Keratinocyte (primary cell): ENCODE measurements at regions not wholly inside any gene's neighbourhood (a gene's known extent, or its start where the extent isn't known, plus 50 kb on each side); places are given as distances from the start of the nearest gene placed in this dataset.

Experiments
- DNase-seq: peaks from one replicate; pipeline ENCODE4 v3.0.0-alpha.2; 2011; ENCODE audit warnings: low read depth, missing footprints, low spot score
- FAIRE-seq: peaks from 2 replicates; lab custom pipeline; 2011; peaks lifted over from hg19 to GRCh38; lab: Jason Lieb, UNC
- H2AFZ ChIP-seq: 2 replicates; pipeline ENCODE4 v1.6.0; 2012; ENCODE audit warnings: low read length, control low read depth, inconsistent platforms; ENCODE audit not compliant: control insufficient read depth
- H3K27ac ChIP-seq: 2 replicates; pipeline ENCODE4 v1.5.1; 2011; ENCODE audit warnings: low read length; ENCODE audit not compliant: control insufficient read depth, insufficient read depth
- H3K27me3 ChIP-seq: 3 replicates; pipeline ENCODE4 v1.6.0; 2011; ENCODE audit warnings: low read length; ENCODE audit not compliant: control insufficient read depth, insufficient read depth; ENCODE audit errors: extremely low read depth
- H3K36me3 ChIP-seq, 2 experiments: 2 replicates in 1 of 2; 3 replicates in 1 of 2; pipeline ENCODE4 v1.5.1; 2011; ENCODE audit warnings: low read length in 2 of 2, mild to moderate bottlenecking in 1 of 2; ENCODE audit not compliant: control insufficient read depth in 2 of 2, insufficient read depth in 2 of 2; ENCODE audit errors: extremely low read depth in 1 of 2
- H3K4me1 ChIP-seq: 3 replicates; pipeline ENCODE4 v1.5.1; 2011; ENCODE audit warnings: low read length; ENCODE audit not compliant: control insufficient read depth, insufficient read depth; ENCODE audit errors: extremely low read depth
- H3K4me2 ChIP-seq: 3 replicates; pipeline ENCODE4 v1.6.0; 2011; ENCODE audit warnings: low read depth, low read length; ENCODE audit not compliant: control insufficient read depth, insufficient read depth; ENCODE audit errors: extremely low read depth
- H3K4me3 ChIP-seq, 3 experiments: fragments of 200-600 bp in 1 of 3; sonication (generic) in 1 of 3; 2 replicates in 2 of 3; 3 replicates in 1 of 3; pipeline ENCODE4 v1.5.1; 2011 to 2016; ENCODE audit warnings: low read length in 3 of 3, mild to moderate bottlenecking in 3 of 3, control low read depth in 2 of 3, inconsistent platforms in 1 of 3, low read depth in 1 of 3, mixed read lengths in 1 of 3, mixed run types in 1 of 3, moderate library complexity in 1 of 3; ENCODE audit not compliant: control insufficient read depth in 2 of 3, insufficient read depth in 2 of 3; ENCODE audit errors: extremely low read depth in 1 of 3
- H3K79me2 ChIP-seq: 2 replicates; pipeline ENCODE4 v1.6.0; 2012; ENCODE audit warnings: low read length; ENCODE audit not compliant: control insufficient read depth, insufficient read depth
- H3K9ac ChIP-seq: 3 replicates; pipeline ENCODE4 v1.6.0; 2011; ENCODE audit warnings: low read length; ENCODE audit not compliant: control insufficient read depth, insufficient read depth; ENCODE audit errors: extremely low read depth
- H3K9me1 ChIP-seq: 3 replicates; pipeline ENCODE4 v1.6.0; 2011; ENCODE audit warnings: low read length; ENCODE audit not compliant: control insufficient read depth, insufficient read depth; ENCODE audit errors: extremely low read depth
- H3K9me3 ChIP-seq: 2 replicates; pipeline ENCODE4 v1.5.1; 2012; ENCODE audit warnings: low read depth, low read length; ENCODE audit not compliant: control insufficient read depth
- H4K20me1 ChIP-seq: 3 replicates; pipeline ENCODE4 v1.6.0; 2011; ENCODE audit warnings: low read length; ENCODE audit not compliant: control insufficient read depth, insufficient read depth; ENCODE audit errors: extremely low read depth
- CTCF ChIP-seq, 3 experiments: IDR thresholded peaks in 1 of 3; conservative IDR thresholded peaks in 1 of 3; optimal IDR thresholded peaks in 1 of 3; 2 replicates in 2 of 3; 3 replicates in 1 of 3; pipeline versions ENCODE3 to v1.5.1; 2011; ENCODE audit warnings: low read length in 3 of 3, mild to moderate bottlenecking in 3 of 3, moderate library complexity in 2 of 3, control low read depth in 1 of 3, inconsistent platforms in 1 of 3; ENCODE audit not compliant: insufficient read depth in 2 of 3; ENCODE audit errors: extremely low read depth in 1 of 3
- EZH2 ChIP-seq: IDR thresholded peaks from one replicate; pipeline ENCODE4 v1.6.1; 2012; ENCODE audit warnings: inconsistent platforms, mild to moderate bottlenecking, low read length, moderate library complexity
- dilution Hi-C: fragments of 300-500 bp; cut with MboI; formaldehyde crosslinking; loops from one replicate; pipeline ENCODE4 v1.7.0; 2020; ENCODE audit warnings: low sequenced_read_pairs; ENCODE audit not compliant: extremely low pct_ligation_motif_present

GRCh38 chr2:116787848-116788247 is 1026.6 kb upstream of the DDX18 start:
- H3K36me3 ChIP-seq = no peaks in the 10 kb centered on the region
- no peaks in the 10 kb centered on the region for H3K27me3 ChIP-seq
- H3K79me2 ChIP-seq = no peaks in the 10 kb centered on the region
- DNase-seq (no peak), FAIRE-seq (no peak)
- H3K4me3 ChIP-seq = no peak overlapping the region
- no peak overlapping the region for H3K9ac ChIP-seq
- H3K9me1 ChIP-seq = no peaks in the 10 kb centered on the region
- H2AFZ ChIP-seq = no peak overlapping the region
- dilution Hi-C loops = no loop called here
- no peaks in the 10 kb centered on the region for H3K9me3 ChIP-seq
- H4K20me1 ChIP-seq = no peaks in the 10 kb centered on the region
- no peaks in the 10 kb centered on the region for H3K4me1 ChIP-seq
- TF ChIP-seq CTCF (optimal IDR thresholded peaks at IDR 0.05 in 1 of 3, IDR thresholded peaks at IDR 0.05 in 1 of 3, conservative IDR thresholded peaks at IDR 0.05 in 1 of 3; ENCODE audit: extremely low read depth in 1 of 3, insufficient read depth in 2 of 3, low read length in 3 of 3) (no peak), EZH2 (no peak)
- no peak overlapping the region for H3K4me2 ChIP-seq
- no peak overlapping the region for H3K27ac ChIP-seq

- FAIRE-seq (no peak), DNase-seq (no peak)
- no peaks in the 10 kb centered on the region for H3K4me1 ChIP-seq
- no peak overlapping the region for H3K4me3 ChIP-seq
- H3K9ac ChIP-seq = no peak overlapping the region
- no peak overlapping the region for H2AFZ ChIP-seq
- H3K79me2 ChIP-seq = no peaks in the 10 kb centered on the region
- no peaks in the 10 kb centered on the region for H3K27me3 ChIP-seq
- no peaks in the 10 kb centered on the region for H3K36me3 ChIP-seq
- TF ChIP-seq EZH2 (no peak), CTCF (optimal IDR thresholded peaks at IDR 0.05 in 1 of 3, IDR thresholded peaks at IDR 0.05 in 1 of 3, conservative IDR thresholded peaks at IDR 0.05 in 1 of 3; ENCODE audit: extremely low read depth in 1 of 3, insufficient read depth in 2 of 3, low read length in 3 of 3) (no peak)
- no peak overlapping the region for H3K4me2 ChIP-seq
- no peaks in the 10 kb centered on the region for H3K9me1 ChIP-seq
- dilution Hi-C loops = no loop called here
- H4K20me1 ChIP-seq = no peaks in the 10 kb centered on the region
- peaks cover 6% of the 10 kb centered on the region for H3K9me3 ChIP-seq
- no peak overlapping the region for H3K27ac ChIP-seq
Observed at GRCh38 chr2:116802671-116803070, 1011.8 kb upstream of the DDX18 start.
